HEK293T (cell line): ENCODE measurements at regions not wholly inside any gene's neighbourhood (a gene's known extent, or its start where the extent isn't known, plus 50 kb on each side); places are given as distances from the start of the nearest gene placed in this dataset.

Experiments used
- CTBP1 ChIP-seq: fragments of 450-650 bp; IDR thresholded peaks from 2 replicates; pipeline ENCODE4 v1.6.1; 2016; ENCODE audit warnings: borderline replicate concordance
- ELF4 ChIP-seq: fragments of 450-650 bp; IDR thresholded peaks from 2 replicates; pipeline ENCODE4 v1.6.1; 2017; ENCODE audit warnings: antibody characterized with exemption
- FOXA1 ChIP-seq: fragments of 450-650 bp; IDR thresholded peaks from 2 replicates; pipeline ENCODE4 v1.6.1; 2016; ENCODE audit warnings: mild to moderate bottlenecking
- FOXK2 ChIP-seq: fragments of 450-650 bp; IDR thresholded peaks from 2 replicates; pipeline ENCODE4 v1.6.1; 2016; ENCODE audit warnings: mild to moderate bottlenecking
- FOXM1 ChIP-seq: fragments of 450-650 bp; IDR thresholded peaks from 2 replicates; pipeline ENCODE4 v1.6.1; 2017; ENCODE audit warnings: mild to moderate bottlenecking, borderline replicate concordance
- L3MBTL2 ChIP-seq: fragments of 450-650 bp; conservative IDR thresholded peaks from 2 replicates; pipeline ENCODE4 v1.6.1; 2016; ENCODE audit warnings: mild to moderate bottlenecking
- PKNOX1 ChIP-seq: fragments of 450-650 bp; IDR thresholded peaks from 2 replicates; pipeline ENCODE4 v1.6.1; 2016
- SUZ12 ChIP-seq: fragments of 450-650 bp; IDR thresholded peaks from 2 replicates; pipeline ENCODE4 v1.6.1; 2016; ENCODE audit warnings: mild to moderate bottlenecking
- ZNF384 ChIP-seq: fragments of 450-650 bp; IDR thresholded peaks from 2 replicates; pipeline ENCODE4 v1.6.1; 2016

DNA sequence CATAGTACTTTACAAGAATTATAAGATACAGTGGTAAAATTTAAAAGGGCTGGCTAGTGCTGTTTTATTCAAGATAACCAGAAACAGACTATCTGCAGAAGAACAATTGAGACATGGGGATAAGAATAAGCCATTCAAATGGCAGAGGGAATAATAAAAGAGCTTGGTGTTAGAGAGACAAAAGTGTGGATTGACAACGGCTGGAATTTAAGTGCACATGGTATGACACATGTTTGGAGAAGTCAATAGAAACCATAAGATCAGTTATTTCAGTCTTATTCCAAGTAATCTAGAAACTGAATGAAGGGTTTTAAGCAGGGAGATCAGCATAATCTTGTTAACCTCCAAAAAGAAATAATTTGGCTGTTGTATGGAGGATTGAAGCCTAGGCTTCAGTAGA lies 1205.5 kb upstream of the CITED2 start:
- TF ChIP-seq FOXK2, result no peak
- TF ChIP-seq FOXA1, result no peak
- TF ChIP-seq CTBP1, result no peak
- TF ChIP-seq L3MBTL2, result no peak
- TF ChIP-seq PKNOX1, result no peak
- TF ChIP-seq ELF4, result no peak
- no peak for TF ChIP-seq FOXM1
- TF ChIP-seq ZNF384, result no peak
- TF ChIP-seq SUZ12, result no peak
